GM23338 (cell line): ENCODE measurements at regions not wholly inside any gene's neighbourhood (a gene's known extent, or its start where the extent isn't known, plus 50 kb on each side); places are given as distances from the start of the nearest gene placed in this dataset.

Experiments used
- ATAC-seq: fragments of 200-7000 bp; cut with Tn5 transposase; 3 replicates; pipeline ENCODE4 v1.9.1; 2020
- DNase-seq: peaks from one replicate; pipeline ENCODE4 v3.0.0-alpha.2; 2015; ENCODE audit warnings: low spot score
- H2AFZ ChIP-seq: fragments of 200-600 bp; sonication (generic); 2 replicates; pipeline ENCODE4 v1.8.0; 2016; ENCODE audit warnings: antibody characterized with exemption, mild to moderate bottlenecking, moderate library complexity
- H3F3A ChIP-seq: fragments of 200-600 bp; sonication (generic); replicated peaks from 2 replicates; pipeline ENCODE4 v1.8.0; 2017; ENCODE audit warnings: antibody characterized with exemption, mixed run types, low read depth
- H3K27ac ChIP-seq: fragments of 200-600 bp; sonication (generic); 2 replicates; pipeline ENCODE4 v1.6.1; 2016; ENCODE audit warnings: low read depth
- H3K27me3 ChIP-seq: fragments of 200-600 bp; sonication (generic); 2 replicates; pipeline ENCODE4 v1.8.0; 2016; ENCODE audit warnings: mild to moderate bottlenecking, mixed run types, moderate library complexity; ENCODE audit not compliant: insufficient read depth
- H3K36me3 ChIP-seq: fragments of 200-600 bp; sonication (generic); 2 replicates; pipeline ENCODE4 v1.8.0; 2016; ENCODE audit warnings: mild to moderate bottlenecking; ENCODE audit not compliant: insufficient read depth
- H3K4me1 ChIP-seq: fragments of 200-600 bp; sonication (generic); 2 replicates; pipeline ENCODE4 v1.8.0; 2016; ENCODE audit warnings: mild to moderate bottlenecking, moderate library complexity; ENCODE audit not compliant: insufficient read depth
- H3K4me2 ChIP-seq: fragments of 200-600 bp; sonication (generic); 2 replicates; pipeline ENCODE4 v1.7.1; 2017; ENCODE audit warnings: mixed run types
- H3K4me3 ChIP-seq: fragments of 200-600 bp; sonication (generic); 2 replicates; pipeline ENCODE4 v1.6.1; 2016; ENCODE audit warnings: mixed run types
- H3K79me2 ChIP-seq: fragments of 200-600 bp; sonication (generic); replicated peaks from 2 replicates; pipeline ENCODE4 v1.8.0; 2017; ENCODE audit warnings: mild to moderate bottlenecking; ENCODE audit not compliant: insufficient read depth
- H3K9me2 ChIP-seq: fragments of 200-600 bp; sonication (generic); 2 replicates; pipeline ENCODE4 v1.8.0; 2017; ENCODE audit not compliant: insufficient read depth
- H4K20me1 ChIP-seq: fragments of 200-600 bp; sonication (generic); replicated peaks from 2 replicates; pipeline ENCODE4 v1.8.0; 2017; ENCODE audit warnings: mild to moderate bottlenecking; ENCODE audit not compliant: insufficient read depth
- H3K27ac Mint-ChIP-seq: 2 replicates; pipeline ENCODE4 v1.8.0; 2020; ENCODE audit warnings: inconsistent platforms, mild to moderate bottlenecking, moderate library complexity, mixed read lengths
- H3K27me3 Mint-ChIP-seq: 3 replicates; pipeline ENCODE4 v1.8.0; 2022; ENCODE audit warnings: low read depth, mild to moderate bottlenecking, moderate library complexity, mixed read lengths, inconsistent platforms; ENCODE audit not compliant: insufficient read depth, poor library complexity
- H3K36me3 Mint-ChIP-seq: 3 replicates; pipeline ENCODE4 v1.8.0; 2021; ENCODE audit warnings: low read depth, mild to moderate bottlenecking, inconsistent platforms, moderate library complexity, mixed read lengths
- H3K4me1 Mint-ChIP-seq: 3 replicates; pipeline ENCODE4 v1.8.0; 2020; ENCODE audit warnings: mild to moderate bottlenecking, inconsistent platforms, mixed read lengths
- H3K4me3 Mint-ChIP-seq: 3 replicates; pipeline ENCODE4 v1.8.0; 2021; ENCODE audit warnings: moderate library complexity, mild to moderate bottlenecking, inconsistent platforms, mixed read lengths
- H3K9me3 Mint-ChIP-seq: 3 replicates; pipeline ENCODE4 v1.8.0; 2020; ENCODE audit warnings: moderate library complexity, mild to moderate bottlenecking, inconsistent platforms, mixed read lengths
- EZH2 ChIP-seq: fragments of 200-600 bp; sonication (generic); IDR thresholded peaks from one replicate; pipeline ENCODE4 v1.8.0; 2017; ENCODE audit warnings: antibody characterized with exemption, mild to moderate bottlenecking, low read depth; ENCODE audit not compliant: unreplicated experiment
- EZH2phosphoT487 ChIP-seq: fragments of 200-600 bp; sonication (generic); IDR thresholded peaks from one replicate; pipeline ENCODE4 v1.8.1; 2018; ENCODE audit warnings: antibody characterized with exemption; ENCODE audit not compliant: unreplicated experiment
- JUNB ChIP-seq: IDR thresholded peaks from one replicate; pipeline ENCODE4 v1.6.1; 2016; ENCODE audit warnings: antibody characterized with exemption; ENCODE audit not compliant: unreplicated experiment
- ZNF462 ChIP-seq: fragments of 250-450 bp; sonication (Bioruptor Pico); IDR thresholded peaks from 2 replicates; pipeline ENCODE4 v1.5.0; 2020; ENCODE audit warnings: mild to moderate bottlenecking, moderate library complexity
- TF ChIP-seq, protein P1 (sequence below): IDR thresholded peaks from 2 replicates; pipeline ENCODE4 v1.6.1; 2016; ENCODE audit warnings: antibody characterized with exemption
- TF ChIP-seq, protein P2 (sequence below): IDR thresholded peaks from one replicate; pipeline ENCODE4 v1.6.1; 2018; ENCODE audit warnings: antibody characterized with exemption; ENCODE audit not compliant: unreplicated experiment

DNA sequence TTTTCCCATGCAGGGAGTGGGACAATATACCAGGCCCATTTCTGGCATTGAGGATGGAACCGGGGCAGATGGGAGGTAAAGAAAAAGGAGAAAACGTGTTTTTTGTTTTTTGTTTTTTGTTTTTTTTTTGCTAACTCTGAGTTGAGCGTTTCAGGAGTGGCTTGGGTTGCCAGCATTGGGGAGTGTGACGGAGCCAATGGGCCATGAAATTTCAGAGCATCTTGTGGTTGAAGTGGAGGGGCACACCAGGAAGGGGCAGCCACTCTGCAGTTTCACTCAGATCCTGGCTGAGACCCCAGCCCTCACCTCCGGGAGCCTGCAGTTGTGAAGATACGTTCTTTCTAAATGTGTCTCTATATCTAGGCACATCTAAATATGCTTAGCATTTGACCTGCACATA is 240.5 kb downstream of the TLE3 start:
- DNase-seq (no peak), ATAC-seq (no peak)
- Histone ChIP-seq H3K9me2 (no peaks in the 10 kb centered on the region), H3K4me3 (no peak overlapping the region), H3F3A (no peaks in the 10 kb centered on the region), H2AFZ (no peak overlapping the region; the same call in 1 of the 2 replicates), H3K36me3 (no peaks in the 10 kb centered on the region), H3K4me2 (no peak overlapping the region), H3K79me2 (no peaks in the 10 kb centered on the region), H4K20me1 (no peaks in the 10 kb centered on the region), H3K4me1 (no peaks in the 10 kb centered on the region; the same call in 1 of the 2 replicates), H3K27ac (no peak overlapping the region), H3K27me3 (no peaks in the 10 kb centered on the region)
- H3K4me1 Mint-ChIP-seq, result peaks cover 23% of the 10 kb centered on the region
- peaks cover 9% of the 10 kb centered on the region for H3K27me3 Mint-ChIP-seq
- H3K4me3 Mint-ChIP-seq, result no peak overlapping the region
- H3K36me3 Mint-ChIP-seq, result no peaks in the 10 kb centered on the region
- H3K9me3 Mint-ChIP-seq, result no peaks in the 10 kb centered on the region
- TF ChIP-seq EZH2 (no peak), EZH2phosphoT487 (no peak)
- TF ChIP-seq, protein P1, sequence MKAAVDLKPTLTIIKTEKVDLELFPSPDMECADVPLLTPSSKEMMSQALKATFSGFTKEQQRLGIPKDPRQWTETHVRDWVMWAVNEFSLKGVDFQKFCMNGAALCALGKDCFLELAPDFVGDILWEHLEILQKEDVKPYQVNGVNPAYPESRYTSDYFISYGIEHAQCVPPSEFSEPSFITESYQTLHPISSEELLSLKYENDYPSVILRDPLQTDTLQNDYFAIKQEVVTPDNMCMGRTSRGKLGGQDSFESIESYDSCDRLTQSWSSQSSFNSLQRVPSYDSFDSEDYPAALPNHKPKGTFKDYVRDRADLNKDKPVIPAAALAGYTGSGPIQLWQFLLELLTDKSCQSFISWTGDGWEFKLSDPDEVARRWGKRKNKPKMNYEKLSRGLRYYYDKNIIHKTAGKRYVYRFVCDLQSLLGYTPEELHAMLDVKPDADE, result no peak
- no peak overlapping the region for H3K27ac Mint-ChIP-seq

DNA sequence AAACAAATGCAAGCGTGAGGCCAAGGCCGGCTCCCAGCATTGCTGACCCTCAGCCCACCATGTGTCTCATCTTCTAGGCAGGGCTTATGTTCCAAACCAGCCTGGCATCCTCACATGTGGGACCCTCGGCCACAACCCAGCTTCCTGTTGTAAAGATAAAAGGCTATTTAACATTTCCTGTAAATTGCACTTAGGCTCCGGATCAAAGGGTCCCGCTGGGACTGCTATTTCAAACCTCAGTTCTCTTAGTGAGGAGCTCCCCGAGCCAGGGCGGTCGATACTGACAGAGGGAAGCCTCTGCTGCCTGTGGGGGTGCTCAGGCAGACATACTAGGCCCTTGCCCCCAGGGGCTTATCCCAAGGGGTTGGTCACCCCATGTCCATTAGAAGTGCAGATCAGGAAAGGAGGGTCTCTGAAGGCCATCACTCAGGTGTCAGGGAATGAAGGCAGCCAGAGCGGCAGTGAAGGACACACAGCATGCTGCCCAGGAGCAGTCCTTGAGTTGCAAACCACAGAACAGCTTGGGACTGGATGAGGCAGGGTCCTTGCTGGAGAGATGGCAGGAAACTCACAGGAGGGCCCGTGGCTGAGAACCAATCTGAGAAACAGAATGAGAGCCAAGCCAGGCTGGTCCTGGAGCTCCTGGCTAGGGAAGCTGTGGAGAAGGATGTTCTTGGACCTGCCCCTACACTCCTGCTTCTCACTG is 239.9 kb downstream of the TLE3 start:
- Histone ChIP-seq H3K9me2 (no peaks in the 10 kb centered on the region), H3K4me3 (no peak overlapping the region), H3K27me3 (no peaks in the 10 kb centered on the region), H3K4me1 (no peaks in the 10 kb centered on the region; the same call in 1 of the 2 replicates), H2AFZ (no peak overlapping the region; the same call in 1 of the 2 replicates), H3K4me2 (no peak overlapping the region), H3K27ac (no peak overlapping the region), H3K79me2 (no peaks in the 10 kb centered on the region), H3K36me3 (no peaks in the 10 kb centered on the region), H4K20me1 (no peaks in the 10 kb centered on the region), H3F3A (no peaks in the 10 kb centered on the region)
- Mint-ChIP-seq H3K4me3 (no peak overlapping the region), H3K27ac (no peak overlapping the region), H3K27me3 (peaks cover 7% of the 10 kb centered on the region), H3K36me3 (no peaks in the 10 kb centered on the region), H3K9me3 (no peaks in the 10 kb centered on the region), H3K4me1 (peaks cover 23% of the 10 kb centered on the region)
- no peak for DNase-seq
- TF ChIP-seq ZNF462 (CRISPR knock-in tag), result no peak
- TF ChIP-seq, protein P2, sequence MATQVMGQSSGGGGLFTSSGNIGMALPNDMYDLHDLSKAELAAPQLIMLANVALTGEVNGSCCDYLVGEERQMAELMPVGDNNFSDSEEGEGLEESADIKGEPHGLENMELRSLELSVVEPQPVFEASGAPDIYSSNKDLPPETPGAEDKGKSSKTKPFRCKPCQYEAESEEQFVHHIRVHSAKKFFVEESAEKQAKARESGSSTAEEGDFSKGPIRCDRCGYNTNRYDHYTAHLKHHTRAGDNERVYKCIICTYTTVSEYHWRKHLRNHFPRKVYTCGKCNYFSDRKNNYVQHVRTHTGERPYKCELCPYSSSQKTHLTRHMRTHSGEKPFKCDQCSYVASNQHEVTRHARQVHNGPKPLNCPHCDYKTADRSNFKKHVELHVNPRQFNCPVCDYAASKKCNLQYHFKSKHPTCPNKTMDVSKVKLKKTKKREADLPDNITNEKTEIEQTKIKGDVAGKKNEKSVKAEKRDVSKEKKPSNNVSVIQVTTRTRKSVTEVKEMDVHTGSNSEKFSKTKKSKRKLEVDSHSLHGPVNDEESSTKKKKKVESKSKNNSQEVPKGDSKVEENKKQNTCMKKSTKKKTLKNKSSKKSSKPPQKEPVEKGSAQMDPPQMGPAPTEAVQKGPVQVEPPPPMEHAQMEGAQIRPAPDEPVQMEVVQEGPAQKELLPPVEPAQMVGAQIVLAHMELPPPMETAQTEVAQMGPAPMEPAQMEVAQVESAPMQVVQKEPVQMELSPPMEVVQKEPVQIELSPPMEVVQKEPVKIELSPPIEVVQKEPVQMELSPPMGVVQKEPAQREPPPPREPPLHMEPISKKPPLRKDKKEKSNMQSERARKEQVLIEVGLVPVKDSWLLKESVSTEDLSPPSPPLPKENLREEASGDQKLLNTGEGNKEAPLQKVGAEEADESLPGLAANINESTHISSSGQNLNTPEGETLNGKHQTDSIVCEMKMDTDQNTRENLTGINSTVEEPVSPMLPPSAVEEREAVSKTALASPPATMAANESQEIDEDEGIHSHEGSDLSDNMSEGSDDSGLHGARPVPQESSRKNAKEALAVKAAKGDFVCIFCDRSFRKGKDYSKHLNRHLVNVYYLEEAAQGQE, result no peak
- no peak for TF ChIP-seq JUNB
- no peak for ATAC-seq
